ENCODE measurements at regions not wholly inside any gene's neighbourhood (a gene's known extent, or its start where the extent isn't known, plus 50 kb on each side); places are given as distances from the start of the nearest gene placed in this dataset.

DNA sequence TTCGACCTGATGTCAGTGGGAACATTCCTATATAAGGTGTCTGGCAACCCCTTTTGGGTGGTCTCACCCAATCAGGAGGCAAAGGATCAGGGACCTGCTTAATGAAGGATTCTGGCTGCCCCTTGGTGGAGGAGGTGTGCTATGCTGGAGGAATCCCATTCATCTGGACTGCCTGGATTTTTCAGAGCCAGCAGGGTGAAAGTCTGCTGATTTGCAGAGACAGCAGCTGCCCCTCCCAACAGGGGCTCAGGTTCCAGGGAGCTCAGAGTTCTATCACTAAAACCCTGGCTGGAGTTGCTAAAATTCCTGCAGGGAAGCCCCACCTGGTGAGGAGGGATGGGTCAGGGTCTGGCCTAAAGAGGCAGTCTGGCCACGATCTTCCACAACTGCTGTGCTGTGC is 398.5 kb upstream of the CNTNAP2 start:
- ChIA-PET POLR2A (no interaction called here), RAD21 (ENCODE audit: unreplicated experiment) (no interaction called here), CTCF (no interaction called here), SMC1A (ENCODE audit: uncharacterized antibody, unreplicated experiment) (no interaction called here)
- no peaks in the 10 kb centered on the region for H4K20me1 ChIP-seq (ENCODE audit: control insufficient read depth, insufficient read depth)
- no peaks in the 10 kb centered on the region for H3K36me3 ChIP-seq (ENCODE audit: control insufficient read depth in 2 of 2, insufficient read depth in 2 of 2, low read length in 1 of 2)
- no peaks in the 10 kb centered on the region for H3K4me1 ChIP-seq (ENCODE audit: control insufficient read depth, insufficient read depth, low read length)
- H2AFZ ChIP-seq (ENCODE audit: control insufficient read depth, low read depth, low read length): no peak overlapping the region
- no peak for FAIRE-seq
- H3K4me3 ChIP-seq: no peak overlapping the region
- in situ Hi-C loops (cut with MboI): no loop called here
- H3K27me3 ChIP-seq (replicated peaks in 1 of 2; ENCODE audit: control insufficient read depth in 2 of 2, insufficient read depth in 2 of 2, low read length in 1 of 2): no peaks in the 10 kb centered on the region
- H3K9me3 ChIP-seq (replicated peaks; ENCODE audit: control insufficient read depth, insufficient read depth, low read length): no peaks in the 10 kb centered on the region
- ATAC-seq: no peak
- no peak overlapping the region for H3K9ac ChIP-seq (ENCODE audit: control insufficient read depth, insufficient read depth, low read length)
- WGBS (ENCODE audit: insufficient coverage, insufficient replicate concordance, low lambda C conversion rate, missing lambda C conversion rate): 3% methylated on average over 2 of the region's 2 CpGs
- no peak for TF ChIP-seq STAT3 (IDR thresholded peaks at IDR 0.05; ENCODE audit: low read depth, low read length)
- no peak for TF ChIP-seq IRF4 (IDR thresholded peaks at IDR 0.05; ENCODE audit: low read depth, low read length)
- no peak for TF ChIP-seq MXI1 (IDR thresholded peaks at IDR 0.05; ENCODE audit: low read depth, low read length)
- no peak for TF ChIP-seq BRCA1 (IDR thresholded peaks at IDR 0.05; ENCODE audit: low read depth, low read length)
- TF ChIP-seq, protein P1, sequence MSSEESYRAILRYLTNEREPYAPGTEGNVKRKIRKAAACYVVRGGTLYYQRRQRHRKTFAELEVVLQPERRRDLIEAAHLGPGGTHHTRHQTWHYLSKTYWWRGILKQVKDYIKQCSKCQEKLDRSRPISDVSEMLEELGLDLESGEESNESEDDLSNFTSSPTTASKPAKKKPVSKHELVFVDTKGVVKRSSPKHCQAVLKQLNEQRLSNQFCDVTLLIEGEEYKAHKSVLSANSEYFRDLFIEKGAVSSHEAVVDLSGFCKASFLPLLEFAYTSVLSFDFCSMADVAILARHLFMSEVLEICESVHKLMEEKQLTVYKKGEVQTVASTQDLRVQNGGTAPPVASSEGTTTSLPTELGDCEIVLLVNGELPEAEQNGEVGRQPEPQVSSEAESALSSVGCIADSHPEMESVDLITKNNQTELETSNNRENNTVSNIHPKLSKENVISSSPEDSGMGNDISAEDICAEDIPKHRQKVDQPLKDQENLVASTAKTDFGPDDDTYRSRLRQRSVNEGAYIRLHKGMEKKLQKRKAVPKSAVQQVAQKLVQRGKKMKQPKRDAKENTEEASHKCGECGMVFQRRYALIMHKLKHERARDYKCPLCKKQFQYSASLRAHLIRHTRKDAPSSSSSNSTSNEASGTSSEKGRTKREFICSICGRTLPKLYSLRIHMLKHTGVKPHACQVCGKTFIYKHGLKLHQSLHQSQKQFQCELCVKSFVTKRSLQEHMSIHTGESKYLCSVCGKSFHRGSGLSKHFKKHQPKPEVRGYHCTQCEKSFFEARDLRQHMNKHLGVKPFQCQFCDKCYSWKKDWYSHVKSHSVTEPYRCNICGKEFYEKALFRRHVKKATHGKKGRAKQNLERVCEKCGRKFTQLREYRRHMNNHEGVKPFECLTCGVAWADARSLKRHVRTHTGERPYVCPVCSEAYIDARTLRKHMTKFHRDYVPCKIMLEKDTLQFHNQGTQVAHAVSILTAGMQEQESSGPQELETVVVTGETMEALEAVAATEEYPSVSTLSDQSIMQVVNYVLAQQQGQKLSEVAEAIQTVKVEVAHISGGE (CRISPR knock-in tag; IDR thresholded peaks at IDR 0.05): no peak
- DNase-seq (ENCODE audit: low read depth, low spot score): no peak
- H3K79me2 ChIP-seq (ENCODE audit: control insufficient read depth, insufficient read depth, low read length): no peaks in the 10 kb centered on the region
- no peak overlapping the region for H3K4me2 ChIP-seq (ENCODE audit: control insufficient read depth, insufficient read depth)
- no peak overlapping the region for H3K27ac ChIP-seq (ENCODE audit: control insufficient read depth, insufficient read depth)
- no TSS peak for BruUV-seq (replicated peaks)
- intact Hi-C loops (cut with micrococcal nuclease; ENCODE audit: unreplicated experiment): no loop called here

DNA sequence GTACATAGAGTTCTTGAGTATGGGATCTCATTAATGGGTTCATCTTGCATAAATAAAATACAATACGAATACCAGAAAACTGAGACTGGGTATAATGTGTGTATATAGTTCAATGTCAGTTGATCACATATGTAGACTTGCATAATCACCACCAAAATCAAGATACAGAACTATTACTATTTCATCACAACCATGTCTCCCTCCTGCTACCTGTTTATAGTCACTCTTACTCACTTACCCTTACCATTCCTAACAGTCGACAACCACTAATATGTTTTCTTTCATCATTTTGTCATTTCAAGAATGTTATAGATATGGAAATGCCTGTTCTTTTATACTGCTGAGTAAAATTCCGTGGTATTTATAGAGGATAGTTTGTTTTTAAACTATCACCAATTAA is 416.1 kb upstream of the CNTNAP2 start:
- Histone ChIP-seq H3K27me3 (replicated peaks in 1 of 2; ENCODE audit: control insufficient read depth in 2 of 2, insufficient read depth in 2 of 2, low read length in 1 of 2) (no peaks in the 10 kb centered on the region), H2AFZ (ENCODE audit: control insufficient read depth, low read depth, low read length) (no peak overlapping the region), H3K27ac (ENCODE audit: control insufficient read depth, insufficient read depth) (no peak overlapping the region), H3K4me1 (ENCODE audit: control insufficient read depth, insufficient read depth, low read length) (no peaks in the 10 kb centered on the region), H3K79me2 (ENCODE audit: control insufficient read depth, insufficient read depth, low read length) (no peaks in the 10 kb centered on the region), H3K4me3 (no peak overlapping the region), H3K9ac (ENCODE audit: control insufficient read depth, insufficient read depth, low read length) (no peak overlapping the region), H3K4me2 (ENCODE audit: control insufficient read depth, insufficient read depth) (no peak overlapping the region), H4K20me1 (ENCODE audit: control insufficient read depth, insufficient read depth) (no peaks in the 10 kb centered on the region), H3K9me3 (replicated peaks; ENCODE audit: control insufficient read depth, insufficient read depth, low read length) (no peaks in the 10 kb centered on the region), H3K36me3 (ENCODE audit: control insufficient read depth in 2 of 2, insufficient read depth in 2 of 2, low read length in 1 of 2) (no peaks in the 10 kb centered on the region)
- POLR2A ChIA-PET: no interaction called here
- ATAC-seq (no peak), DNase-seq (ENCODE audit: low read depth, low spot score) (no peak), FAIRE-seq (no peak)
- SMC1A ChIA-PET (ENCODE audit: uncharacterized antibody, unreplicated experiment): no interaction called here
- RAD21 ChIA-PET (ENCODE audit: unreplicated experiment): no interaction called here
- CTCF ChIA-PET: no interaction called here
- WGBS (ENCODE audit: insufficient coverage, insufficient replicate concordance, low lambda C conversion rate, missing lambda C conversion rate): 41% methylated on average over 3 of the region's 3 CpGs
- no TSS peak for BruUV-seq (replicated peaks)
- in situ Hi-C loops (cut with MboI) (no loop called here), intact Hi-C loops (cut with micrococcal nuclease; ENCODE audit: unreplicated experiment) (no loop called here)
- no peak for TF ChIP-seq RBBP5 (conservative IDR thresholded peaks at IDR 0.05)
- TF ChIP-seq, protein P2, sequence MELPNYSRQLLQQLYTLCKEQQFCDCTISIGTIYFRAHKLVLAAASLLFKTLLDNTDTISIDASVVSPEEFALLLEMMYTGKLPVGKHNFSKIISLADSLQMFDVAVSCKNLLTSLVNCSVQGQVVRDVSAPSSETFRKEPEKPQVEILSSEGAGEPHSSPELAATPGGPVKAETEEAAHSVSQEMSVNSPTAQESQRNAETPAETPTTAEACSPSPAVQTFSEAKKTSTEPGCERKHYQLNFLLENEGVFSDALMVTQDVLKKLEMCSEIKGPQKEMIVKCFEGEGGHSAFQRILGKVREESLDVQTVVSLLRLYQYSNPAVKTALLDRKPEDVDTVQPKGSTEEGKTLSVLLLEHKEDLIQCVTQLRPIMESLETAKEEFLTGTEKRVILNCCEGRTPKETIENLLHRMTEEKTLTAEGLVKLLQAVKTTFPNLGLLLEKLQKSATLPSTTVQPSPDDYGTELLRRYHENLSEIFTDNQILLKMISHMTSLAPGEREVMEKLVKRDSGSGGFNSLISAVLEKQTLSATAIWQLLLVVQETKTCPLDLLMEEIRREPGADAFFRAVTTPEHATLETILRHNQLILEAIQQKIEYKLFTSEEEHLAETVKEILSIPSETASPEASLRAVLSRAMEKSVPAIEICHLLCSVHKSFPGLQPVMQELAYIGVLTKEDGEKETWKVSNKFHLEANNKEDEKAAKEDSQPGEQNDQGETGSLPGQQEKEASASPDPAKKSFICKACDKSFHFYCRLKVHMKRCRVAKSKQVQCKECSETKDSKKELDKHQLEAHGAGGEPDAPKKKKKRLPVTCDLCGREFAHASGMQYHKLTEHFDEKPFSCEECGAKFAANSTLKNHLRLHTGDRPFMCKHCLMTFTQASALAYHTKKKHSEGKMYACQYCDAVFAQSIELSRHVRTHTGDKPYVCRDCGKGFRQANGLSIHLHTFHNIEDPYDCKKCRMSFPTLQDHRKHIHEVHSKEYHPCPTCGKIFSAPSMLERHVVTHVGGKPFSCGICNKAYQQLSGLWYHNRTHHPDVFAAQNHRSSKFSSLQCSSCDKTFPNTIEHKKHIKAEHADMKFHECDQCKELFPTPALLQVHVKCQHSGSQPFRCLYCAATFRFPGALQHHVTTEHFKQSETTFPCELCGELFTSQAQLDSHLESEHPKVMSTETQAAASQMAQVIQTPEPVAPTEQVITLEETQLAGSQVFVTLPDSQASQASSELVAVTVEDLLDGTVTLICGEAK (IDR thresholded peaks at IDR 0.05; ENCODE audit: borderline replicate concordance): no peak
- TF ChIP-seq, protein P3, sequence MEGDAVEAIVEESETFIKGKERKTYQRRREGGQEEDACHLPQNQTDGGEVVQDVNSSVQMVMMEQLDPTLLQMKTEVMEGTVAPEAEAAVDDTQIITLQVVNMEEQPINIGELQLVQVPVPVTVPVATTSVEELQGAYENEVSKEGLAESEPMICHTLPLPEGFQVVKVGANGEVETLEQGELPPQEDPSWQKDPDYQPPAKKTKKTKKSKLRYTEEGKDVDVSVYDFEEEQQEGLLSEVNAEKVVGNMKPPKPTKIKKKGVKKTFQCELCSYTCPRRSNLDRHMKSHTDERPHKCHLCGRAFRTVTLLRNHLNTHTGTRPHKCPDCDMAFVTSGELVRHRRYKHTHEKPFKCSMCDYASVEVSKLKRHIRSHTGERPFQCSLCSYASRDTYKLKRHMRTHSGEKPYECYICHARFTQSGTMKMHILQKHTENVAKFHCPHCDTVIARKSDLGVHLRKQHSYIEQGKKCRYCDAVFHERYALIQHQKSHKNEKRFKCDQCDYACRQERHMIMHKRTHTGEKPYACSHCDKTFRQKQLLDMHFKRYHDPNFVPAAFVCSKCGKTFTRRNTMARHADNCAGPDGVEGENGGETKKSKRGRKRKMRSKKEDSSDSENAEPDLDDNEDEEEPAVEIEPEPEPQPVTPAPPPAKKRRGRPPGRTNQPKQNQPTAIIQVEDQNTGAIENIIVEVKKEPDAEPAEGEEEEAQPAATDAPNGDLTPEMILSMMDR (IDR thresholded peaks at IDR 0.05 in 2 of 3, conservative IDR thresholded peaks at IDR 0.05 in 1 of 3; ENCODE audit: control insufficient read depth in 2 of 3, extremely low read depth in 1 of 3, insufficient read depth in 1 of 3, low read depth in 3 of 3, low read length in 3 of 3): no peak
